Activated T-cell treated with anti-CD3 and anti-CD28 coated beads, Interleukin-2, amount 50 U/mL, for 4 hours (primary cell): ENCODE measurements at regions not wholly inside any gene's neighbourhood (a gene's known extent, or its start where the extent isn't known, plus 50 kb on each side); places are given as distances from the start of the nearest gene placed in this dataset.

Experiments
- ATAC-seq, 2 donors: fragments of 200-7000 bp; cut with Tn5 transposase; one replicate each; pipeline ENCODE4 v1.10.0; 2021
- DNase-seq: peaks from one replicate; pipeline ENCODE4 v3.0.0-alpha.2; 2020
- H3K27me3 Mint-ChIP-seq: one replicate; pipeline ENCODE4 v1.8.0; 2021; ENCODE audit warnings: low read depth, mixed read lengths
- H3K36me3 Mint-ChIP-seq: one replicate; pipeline ENCODE4 v1.8.0; 2022; ENCODE audit warnings: mixed read lengths; ENCODE audit not compliant: insufficient read depth
- H3K4me1 Mint-ChIP-seq: one replicate; pipeline ENCODE4 v1.8.0; 2021; ENCODE audit warnings: low read depth, mixed read lengths
- H3K4me3 Mint-ChIP-seq: one replicate; pipeline ENCODE4 v1.8.0; 2021; ENCODE audit warnings: mild to moderate bottlenecking, moderate library complexity, mixed read lengths
- H3K9me3 Mint-ChIP-seq: one replicate; pipeline ENCODE4 v1.8.0; 2021; ENCODE audit warnings: mixed read lengths

DNA sequence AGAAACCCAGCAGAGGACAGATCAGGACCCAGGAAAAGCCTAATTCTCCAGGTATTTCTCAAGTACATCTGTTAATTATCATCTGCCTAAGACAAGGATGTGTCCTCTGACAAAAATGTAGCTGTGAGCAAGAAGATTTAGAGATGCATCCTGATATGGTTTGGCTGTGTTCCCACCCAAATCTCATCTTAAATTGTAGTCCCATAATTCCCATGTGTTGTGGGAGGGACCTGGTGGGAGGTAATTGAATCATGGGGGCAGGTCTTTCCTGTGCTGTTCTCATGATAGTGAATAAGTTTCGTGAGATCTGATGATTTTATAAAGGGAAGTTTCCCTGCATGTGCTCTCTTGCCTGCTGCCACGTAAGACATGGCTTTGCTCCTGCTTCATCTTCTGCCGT, 381.8 kb downstream of the BUD13 start:
- Mint-ChIP-seq H3K27me3 (no peaks in the 10 kb centered on the region), H3K4me3 (no peak overlapping the region), H3K4me1 (no peaks in the 10 kb centered on the region), H3K9me3 (no peaks in the 10 kb centered on the region), H3K36me3 (no peaks in the 10 kb centered on the region)
- DNase-seq: no peak
- no peak for ATAC-seq

DNA sequence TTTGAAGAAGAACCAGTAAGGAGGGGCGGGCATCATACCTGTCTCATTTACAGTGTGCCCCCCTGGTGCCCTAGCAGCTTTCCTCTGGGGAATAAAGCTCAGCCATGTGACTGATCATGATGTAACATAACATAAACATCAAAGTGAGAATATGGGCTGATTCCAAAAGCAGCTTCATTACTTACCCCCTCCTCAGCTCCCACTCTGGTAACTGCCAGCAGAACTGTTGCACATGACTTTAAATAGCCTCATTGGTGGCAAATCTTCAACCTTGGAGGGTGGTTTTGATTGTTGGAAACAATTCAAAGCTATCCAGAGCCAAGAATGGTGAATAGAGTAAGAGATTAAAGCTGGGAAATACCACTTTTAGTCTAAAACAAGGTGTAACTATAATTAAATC, 384.6 kb downstream of the BUD13 start:
- no peaks in the 10 kb centered on the region for H3K4me1 Mint-ChIP-seq
- DNase-seq (no peak), ATAC-seq (no peak)
- no peaks in the 10 kb centered on the region for H3K36me3 Mint-ChIP-seq
- H3K27me3 Mint-ChIP-seq: no peaks in the 10 kb centered on the region
- H3K4me3 Mint-ChIP-seq: no peak overlapping the region
- H3K9me3 Mint-ChIP-seq: no peaks in the 10 kb centered on the region

- ATAC-seq: no peak
- no peaks in the 10 kb centered on the region for H3K36me3 Mint-ChIP-seq
- no peak overlapping the region for H3K4me3 Mint-ChIP-seq
- H3K27me3 Mint-ChIP-seq: no peaks in the 10 kb centered on the region
- H3K9me3 Mint-ChIP-seq: no peaks in the 10 kb centered on the region
- DNase-seq: no peak
- no peaks in the 10 kb centered on the region for H3K4me1 Mint-ChIP-seq
These were observed 385.1 kb downstream of the BUD13 start for GRCh38 chr11:116387641-116388040.

- no peak for DNase-seq
- H3K36me3 Mint-ChIP-seq: no peaks in the 10 kb centered on the region
- ATAC-seq: no peak
- H3K9me3 Mint-ChIP-seq: no peaks in the 10 kb centered on the region
- no peaks in the 10 kb centered on the region for H3K4me1 Mint-ChIP-seq
- H3K4me3 Mint-ChIP-seq: no peak overlapping the region
- H3K27me3 Mint-ChIP-seq: peaks cover 3% of the 10 kb centered on the region
These were observed 386.6 kb downstream of the BUD13 start for GRCh38 chr11:116386118-116386699.

DNA sequence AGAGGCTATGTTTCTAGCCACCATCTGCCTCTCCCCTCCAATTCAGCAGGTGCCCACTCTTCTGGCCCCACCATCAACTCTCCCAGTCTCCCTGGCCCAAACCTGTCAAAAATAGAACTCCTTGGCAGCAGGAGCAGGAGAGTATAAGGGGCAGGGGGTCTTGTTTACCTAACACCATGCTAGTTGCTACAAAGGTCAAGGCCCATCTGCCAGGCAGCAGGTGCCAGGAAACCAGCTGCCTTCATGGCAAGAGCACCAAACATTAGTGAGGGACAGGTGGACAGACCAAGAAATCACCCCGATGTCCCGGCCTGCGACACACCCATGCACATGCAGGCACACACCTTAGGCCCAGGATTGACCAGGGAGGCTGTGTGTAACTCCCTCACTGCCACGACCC, 387.9 kb downstream of the BUD13 start:
- Mint-ChIP-seq H3K27me3 (peaks cover 3% of the 10 kb centered on the region), H3K36me3 (no peaks in the 10 kb centered on the region), H3K4me3 (no peak overlapping the region), H3K9me3 (no peaks in the 10 kb centered on the region), H3K4me1 (no peaks in the 10 kb centered on the region)
- ATAC-seq (no peak), DNase-seq (no peak)

- Mint-ChIP-seq H3K27me3 (peaks cover 3% of the 10 kb centered on the region), H3K4me1 (no peaks in the 10 kb centered on the region), H3K36me3 (no peaks in the 10 kb centered on the region), H3K4me3 (no peak overlapping the region), H3K9me3 (no peaks in the 10 kb centered on the region)
- no peak for ATAC-seq
- DNase-seq: no peak
These were observed 388.4 kb downstream of the BUD13 start for GRCh38 chr11:116384407-116384806.

DNA sequence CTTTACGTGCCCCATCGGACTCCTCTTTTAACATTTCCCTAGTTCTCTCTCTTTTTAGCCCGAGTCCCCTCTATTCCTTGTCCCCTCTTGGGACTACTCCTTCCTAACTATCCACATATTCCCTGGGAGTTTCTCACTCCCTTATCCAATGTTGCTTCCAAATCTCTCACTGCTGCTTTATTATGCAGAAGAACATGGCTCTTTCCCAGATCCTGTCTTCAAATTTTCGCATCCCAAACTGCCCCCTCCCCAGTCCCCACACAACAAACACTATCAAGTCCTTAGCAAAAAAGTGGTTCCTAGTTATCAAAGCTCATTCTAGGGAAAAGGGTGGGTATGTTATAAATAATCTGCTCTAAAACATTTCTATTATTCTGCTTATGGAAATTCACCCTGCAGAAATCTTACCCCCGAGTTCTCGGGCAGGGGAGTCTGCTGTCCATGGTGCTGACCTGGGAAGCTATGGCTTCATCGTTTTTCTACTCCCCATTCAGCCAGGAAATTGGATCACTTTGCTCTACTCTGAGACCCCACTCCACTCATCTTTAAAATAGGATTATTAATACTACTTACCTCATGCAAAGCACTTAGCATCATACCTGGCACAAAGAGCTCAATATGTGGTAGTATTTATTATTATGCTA, 393.5 kb downstream of the BUD13 start:
- no peak for ATAC-seq

GRCh38 chr11:116376547-116376946, 396.2 kb downstream of the BUD13 start:
- Mint-ChIP-seq H3K36me3 (no peaks in the 10 kb centered on the region), H3K4me3 (no peak overlapping the region), H3K4me1 (no peaks in the 10 kb centered on the region), H3K9me3 (no peaks in the 10 kb centered on the region), H3K27me3 (peaks cover 3% of the 10 kb centered on the region)
- no peak for ATAC-seq
- no peak for DNase-seq

More for the DNA sequence above, 393.5 kb downstream of the BUD13 start:
- Mint-ChIP-seq H3K27me3 (peaks cover 6% of the 10 kb centered on the region), H3K36me3 (no peaks in the 10 kb centered on the region), H3K4me3 (no peak overlapping the region), H3K4me1 (no peaks in the 10 kb centered on the region), H3K9me3 (no peaks in the 10 kb centered on the region)
- no peak for DNase-seq

- Mint-ChIP-seq H3K4me3 (no peak overlapping the region), H3K4me1 (no peaks in the 10 kb centered on the region), H3K36me3 (no peaks in the 10 kb centered on the region), H3K9me3 (no peaks in the 10 kb centered on the region), H3K27me3 (peaks cover 3% of the 10 kb centered on the region)
- DNase-seq: no peak
- ATAC-seq: no peak
These were observed 396.7 kb downstream of the BUD13 start for GRCh38 chr11:116376054-116376453.

DNA sequence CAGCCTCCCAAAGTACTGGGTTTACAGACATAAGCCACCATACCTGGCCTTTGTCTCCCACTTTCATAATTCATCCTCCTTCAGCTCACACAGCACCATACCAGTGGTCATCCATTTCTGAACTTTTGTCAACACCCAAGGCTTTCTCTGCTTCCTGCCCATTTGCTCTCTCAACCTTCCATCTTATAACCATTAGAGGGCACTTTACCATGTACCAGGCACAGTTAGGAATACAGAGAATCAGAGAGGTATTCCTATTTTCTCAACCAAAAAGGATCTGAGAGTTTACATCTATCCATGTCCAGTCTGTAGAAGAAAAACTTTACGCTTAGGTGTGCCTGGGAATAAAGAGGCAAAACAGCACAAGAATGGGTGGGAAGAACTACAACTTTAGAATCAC, 397.6 kb downstream of the BUD13 start:
- no peaks in the 10 kb centered on the region for H3K9me3 Mint-ChIP-seq
- H3K27me3 Mint-ChIP-seq: peaks cover 5% of the 10 kb centered on the region
- H3K4me3 Mint-ChIP-seq: no peak overlapping the region
- no peaks in the 10 kb centered on the region for H3K4me1 Mint-ChIP-seq
- H3K36me3 Mint-ChIP-seq: no peaks in the 10 kb centered on the region
- no peak for DNase-seq
- no peak for ATAC-seq

- H3K27me3 Mint-ChIP-seq: peaks cover 7% of the 10 kb centered on the region
- ATAC-seq: no peak
- H3K4me3 Mint-ChIP-seq: no peak overlapping the region
- no peak for DNase-seq
- no peaks in the 10 kb centered on the region for H3K9me3 Mint-ChIP-seq
- H3K4me1 Mint-ChIP-seq: no peaks in the 10 kb centered on the region
- H3K36me3 Mint-ChIP-seq: no peaks in the 10 kb centered on the region
These were observed 398.7 kb downstream of the BUD13 start for GRCh38 chr11:116374085-116374484.

DNA sequence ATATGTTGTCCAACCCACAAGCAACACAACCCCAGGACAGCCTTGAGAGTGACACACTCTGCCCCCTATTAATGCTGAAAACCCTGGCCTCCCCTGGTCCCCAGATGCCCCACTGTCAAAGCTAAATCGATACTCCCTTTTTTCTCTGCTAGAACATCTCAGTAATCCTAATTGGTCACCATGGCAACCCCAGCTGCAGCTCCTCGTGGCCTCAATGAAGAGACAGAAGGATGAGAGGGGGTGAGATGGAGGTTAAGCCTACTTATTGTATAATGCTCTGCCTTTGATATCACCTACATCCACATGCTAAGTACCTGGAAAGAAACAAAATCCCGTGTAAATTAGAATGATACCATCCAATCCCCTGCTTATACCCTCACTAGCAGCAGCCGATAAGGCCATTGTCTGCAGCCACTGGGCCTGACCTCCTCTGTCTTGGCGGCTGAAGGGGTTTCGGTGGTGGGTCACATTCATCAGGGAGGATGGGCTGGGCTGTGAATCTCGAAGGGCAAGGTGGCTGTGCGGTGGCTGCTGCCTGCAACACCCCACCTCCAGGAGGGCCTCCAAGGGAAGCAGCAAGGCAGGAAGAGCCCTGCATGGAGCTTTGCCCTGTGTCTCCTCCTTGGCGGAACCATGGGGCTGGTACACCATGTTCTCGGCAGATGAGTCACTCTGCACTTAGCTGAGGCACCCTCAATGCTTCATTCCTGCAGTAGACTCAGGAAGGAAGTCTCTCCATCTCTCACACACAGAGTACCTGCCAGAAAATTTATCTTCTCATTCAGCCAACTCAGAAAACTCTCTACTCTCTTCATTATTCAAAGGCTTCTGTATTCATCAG, 399.5 kb downstream of the BUD13 start:
- no peak overlapping the region for H3K4me3 Mint-ChIP-seq
- ATAC-seq: no peak
- peaks cover 7% of the 10 kb centered on the region for H3K27me3 Mint-ChIP-seq
- no peaks in the 10 kb centered on the region for H3K36me3 Mint-ChIP-seq
- H3K9me3 Mint-ChIP-seq: no peaks in the 10 kb centered on the region
- no peaks in the 10 kb centered on the region for H3K4me1 Mint-ChIP-seq
- no peak for DNase-seq

DNA sequence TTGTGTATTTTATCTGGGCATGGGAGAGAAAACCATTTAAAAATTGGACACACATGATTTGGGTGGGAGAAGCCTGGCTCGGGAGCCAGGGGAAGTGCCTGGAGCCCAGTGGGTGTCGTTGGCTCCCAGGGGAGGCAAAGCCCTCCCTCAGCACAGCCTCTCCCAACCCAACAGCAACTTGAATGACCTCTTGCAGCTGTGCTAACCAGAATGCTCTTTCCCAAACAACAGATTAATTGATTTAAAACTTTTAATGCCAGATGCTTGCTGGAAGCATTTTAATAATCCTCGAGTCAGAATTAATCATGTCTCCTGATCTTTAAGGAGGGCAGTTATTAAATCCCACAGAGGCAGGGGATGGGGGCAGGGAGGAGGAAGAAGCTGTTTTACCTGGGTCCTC, 401.6 kb downstream of the BUD13 start:
- no peak for DNase-seq
- Mint-ChIP-seq H3K4me3 (no peak overlapping the region), H3K4me1 (no peaks in the 10 kb centered on the region), H3K27me3 (peaks cover 12% of the 10 kb centered on the region), H3K36me3 (no peaks in the 10 kb centered on the region), H3K9me3 (no peaks in the 10 kb centered on the region)
- no peak for ATAC-seq

GRCh38 chr11:116368784-116369183, 404.0 kb downstream of the BUD13 start:
- Mint-ChIP-seq H3K9me3 (no peaks in the 10 kb centered on the region), H3K27me3 (peaks cover 12% of the 10 kb centered on the region), H3K36me3 (no peaks in the 10 kb centered on the region), H3K4me1 (no peaks in the 10 kb centered on the region), H3K4me3 (no peak overlapping the region)
- DNase-seq (no peak), ATAC-seq (no peak)
